ENCODE measurements at regions not wholly inside any gene's neighbourhood (a gene's known extent, or its start where the extent isn't known, plus 50 kb on each side); places are given as distances from the start of the nearest gene placed in this dataset.

GRCh38 chr2:39546409-39546808 lies 109.3 kb upstream of the MAP4K3 start:
- H4K91ac ChIP-seq (ENCODE audit: low read length): no peak overlapping the region
- no peak overlapping the region for H3K18ac ChIP-seq (ENCODE audit: low read depth in 1 of 2, low read length in 2 of 2)
- H2BK5ac ChIP-seq (ENCODE audit: low read depth, low read length, poor library complexity, severe bottlenecking): no peak overlapping the region
- H3K79me1 ChIP-seq (replicated peaks; ENCODE audit: low read length, poor library complexity, severe bottlenecking): no peaks in the 10 kb centered on the region
- H3K9ac ChIP-seq (ENCODE audit: low read length): no peak overlapping the region
- no peaks in the 10 kb centered on the region for H3K27me3 ChIP-seq (ENCODE audit: control insufficient read depth in 1 of 2, insufficient read depth in 1 of 2, low read length in 2 of 2)
- no peak overlapping the region for H4K8ac ChIP-seq (ENCODE audit: low read length)
- no peak overlapping the region for H2BK120ac ChIP-seq (ENCODE audit: low read depth, low read length)
- no peak overlapping the region for H2AFZ ChIP-seq (ENCODE audit: low read depth, low read length)
- no peak overlapping the region for H3K4ac ChIP-seq (ENCODE audit: low read depth in 1 of 2, low read length in 2 of 2)
- no peak overlapping the region for H3K27ac ChIP-seq (ENCODE audit: low read length, poor library complexity, severe bottlenecking)
- no peak overlapping the region for H2AK5ac ChIP-seq (ENCODE audit: low read length, severe bottlenecking)
- H3K23ac ChIP-seq (ENCODE audit: low read length in 2 of 2): no peak overlapping the region
- no peak overlapping the region for H2BK15ac ChIP-seq (ENCODE audit: low read depth, poor library complexity, severe bottlenecking)
- no peak for DNase-seq
- H3K36me3 ChIP-seq (ENCODE audit: control insufficient read depth in 1 of 2, insufficient read depth in 2 of 2, low read depth in 1 of 2, low read length in 2 of 2): no peaks in the 10 kb centered on the region
- peaks cover 2% of the 10 kb centered on the region for H3K4me1 ChIP-seq (ENCODE audit: control insufficient read depth, insufficient read depth, low read depth, low read length)
- H3K4me3 ChIP-seq (ENCODE audit: insufficient read depth in 1 of 2, low read depth in 1 of 2, low read length in 2 of 2): no peak overlapping the region
- H3K4me2 ChIP-seq (ENCODE audit: low read length, poor library complexity, severe bottlenecking): no peak overlapping the region
- no peak overlapping the region for H3K14ac ChIP-seq (ENCODE audit: low read length in 2 of 2)
- H3K9me3 ChIP-seq (ENCODE audit: control insufficient read depth, low read length): peaks cover 15% of the 10 kb centered on the region
- H2BK12ac ChIP-seq (ENCODE audit: low read length in 2 of 2): no peak overlapping the region
- 100% methylated on average over 1 of the region's 4 CpGs for whole genome bisulfite sequencing

- H3K36me3 ChIP-seq (ENCODE audit: control insufficient read depth in 1 of 2, insufficient read depth in 2 of 2, low read depth in 1 of 2, low read length in 2 of 2): no peaks in the 10 kb centered on the region
- H2AK5ac ChIP-seq (ENCODE audit: low read length, severe bottlenecking): no peak overlapping the region
- H2BK5ac ChIP-seq (ENCODE audit: low read depth, low read length, poor library complexity, severe bottlenecking): no peak overlapping the region
- no peak overlapping the region for H3K14ac ChIP-seq (ENCODE audit: low read length in 2 of 2)
- H2BK15ac ChIP-seq (ENCODE audit: low read depth, poor library complexity, severe bottlenecking): no peak overlapping the region
- no peak overlapping the region for H3K18ac ChIP-seq (ENCODE audit: low read depth in 1 of 2, low read length in 2 of 2)
- H2BK120ac ChIP-seq (ENCODE audit: low read depth, low read length): no peak overlapping the region
- WGBS: no CpG with 5 or more reads among the region's 1 CpG
- H3K79me1 ChIP-seq (replicated peaks; ENCODE audit: low read length, poor library complexity, severe bottlenecking): no peaks in the 10 kb centered on the region
- H4K91ac ChIP-seq (ENCODE audit: low read length): no peak overlapping the region
- no peak overlapping the region for H2AFZ ChIP-seq (ENCODE audit: low read depth, low read length)
- DNase-seq: peak; percentile 52
- H3K9me3 ChIP-seq (ENCODE audit: control insufficient read depth, low read length): peaks cover 15% of the 10 kb centered on the region
- H3K9ac ChIP-seq (ENCODE audit: low read length): no peak overlapping the region
- no peak overlapping the region for H3K4me2 ChIP-seq (ENCODE audit: low read length, poor library complexity, severe bottlenecking)
- no peak overlapping the region for H3K4me3 ChIP-seq (ENCODE audit: insufficient read depth in 1 of 2, low read depth in 1 of 2, low read length in 2 of 2)
- H2BK12ac ChIP-seq (ENCODE audit: low read length in 2 of 2): peak overlapping the region in 1 of 2 experiments; percentile 77
- H3K4me1 ChIP-seq (ENCODE audit: control insufficient read depth, insufficient read depth, low read depth, low read length): peaks cover 2% of the 10 kb centered on the region
- H4K8ac ChIP-seq (ENCODE audit: low read length): no peak overlapping the region
- no peak overlapping the region for H3K27ac ChIP-seq (ENCODE audit: low read length, poor library complexity, severe bottlenecking)
- H3K23ac ChIP-seq (ENCODE audit: low read length in 2 of 2): no peak overlapping the region
- no peak overlapping the region for H3K4ac ChIP-seq (ENCODE audit: low read depth in 1 of 2, low read length in 2 of 2)
- no peaks in the 10 kb centered on the region for H3K27me3 ChIP-seq (ENCODE audit: control insufficient read depth in 1 of 2, insufficient read depth in 1 of 2, low read length in 2 of 2)
Measured at GRCh38 chr2:39546937-39547336, 109.9 kb upstream of the MAP4K3 start.

GRCh38 chr2:39547811-39548719 lies 111.0 kb upstream of the MAP4K3 start:
- Histone ChIP-seq H3K4me3 (ENCODE audit: insufficient read depth in 1 of 2, low read depth in 1 of 2, low read length in 2 of 2) (no peak overlapping the region), H3K79me1 (replicated peaks; ENCODE audit: low read length, poor library complexity, severe bottlenecking) (no peaks in the 10 kb centered on the region), H4K91ac (ENCODE audit: low read length) (no peak overlapping the region), H2AFZ (ENCODE audit: low read depth, low read length) (no peak overlapping the region), H3K4ac (ENCODE audit: low read depth in 1 of 2, low read length in 2 of 2) (no peak overlapping the region), H3K27ac (ENCODE audit: low read length, poor library complexity, severe bottlenecking) (peak overlapping the region; percentile 16), H3K4me2 (ENCODE audit: low read length, poor library complexity, severe bottlenecking) (no peak overlapping the region), H2AK5ac (ENCODE audit: low read length, severe bottlenecking) (no peak overlapping the region), H2BK5ac (ENCODE audit: low read depth, low read length, poor library complexity, severe bottlenecking) (no peak overlapping the region), H3K9me3 (ENCODE audit: control insufficient read depth, low read length) (peaks cover 15% of the 10 kb centered on the region), H3K36me3 (ENCODE audit: control insufficient read depth in 1 of 2, insufficient read depth in 2 of 2, low read depth in 1 of 2, low read length in 2 of 2) (no peaks in the 10 kb centered on the region), H3K9ac (ENCODE audit: low read length) (no peak overlapping the region), H3K4me1 (ENCODE audit: control insufficient read depth, insufficient read depth, low read depth, low read length) (peaks cover 2% of the 10 kb centered on the region), H2BK12ac (ENCODE audit: low read length in 2 of 2) (no peak overlapping the region), H3K23ac (ENCODE audit: low read length in 2 of 2) (no peak overlapping the region), H3K18ac (ENCODE audit: low read depth in 1 of 2, low read length in 2 of 2) (peak overlapping the region in 1 of 2 experiments; percentile 21), H3K27me3 (ENCODE audit: control insufficient read depth in 1 of 2, insufficient read depth in 1 of 2, low read length in 2 of 2) (no peaks in the 10 kb centered on the region), H2BK15ac (ENCODE audit: low read depth, poor library complexity, severe bottlenecking) (no peak overlapping the region), H2BK120ac (ENCODE audit: low read depth, low read length) (no peak overlapping the region), H3K14ac (ENCODE audit: low read length in 2 of 2) (no peak overlapping the region), H4K8ac (ENCODE audit: low read length) (no peak overlapping the region)
- DNase-seq: peak; percentile 70
- WGBS: 48% methylated on average over 8 of the region's 9 CpGs

- H3K9me3 ChIP-seq (ENCODE audit: control insufficient read depth, low read length): peaks cover 15% of the 10 kb centered on the region
- H3K4me2 ChIP-seq (ENCODE audit: low read length, poor library complexity, severe bottlenecking): no peak overlapping the region
- no peak overlapping the region for H2AK5ac ChIP-seq (ENCODE audit: low read length, severe bottlenecking)
- H3K14ac ChIP-seq (ENCODE audit: low read length in 2 of 2): no peak overlapping the region
- H2BK12ac ChIP-seq (ENCODE audit: low read length in 2 of 2): no peak overlapping the region
- no peak overlapping the region for H2AFZ ChIP-seq (ENCODE audit: low read depth, low read length)
- H2BK5ac ChIP-seq (ENCODE audit: low read depth, low read length, poor library complexity, severe bottlenecking): no peak overlapping the region
- no peak for DNase-seq
- H2BK120ac ChIP-seq (ENCODE audit: low read depth, low read length): no peak overlapping the region
- H3K36me3 ChIP-seq (ENCODE audit: control insufficient read depth in 1 of 2, insufficient read depth in 2 of 2, low read depth in 1 of 2, low read length in 2 of 2): no peaks in the 10 kb centered on the region
- no peaks in the 10 kb centered on the region for H3K79me1 ChIP-seq (replicated peaks; ENCODE audit: low read length, poor library complexity, severe bottlenecking)
- no peak overlapping the region for H4K91ac ChIP-seq (ENCODE audit: low read length)
- no peak overlapping the region for H3K4me3 ChIP-seq (ENCODE audit: insufficient read depth in 1 of 2, low read depth in 1 of 2, low read length in 2 of 2)
- no peak overlapping the region for H4K8ac ChIP-seq (ENCODE audit: low read length)
- no peak overlapping the region for H3K18ac ChIP-seq (ENCODE audit: low read depth in 1 of 2, low read length in 2 of 2)
- no peak overlapping the region for H3K4ac ChIP-seq (ENCODE audit: low read depth in 1 of 2, low read length in 2 of 2)
- H3K9ac ChIP-seq (ENCODE audit: low read length): no peak overlapping the region
- 100% methylated on average over 1 of the region's 1 CpG for WGBS
- H3K4me1 ChIP-seq (ENCODE audit: control insufficient read depth, insufficient read depth, low read depth, low read length): peaks cover 2% of the 10 kb centered on the region
- H3K23ac ChIP-seq (ENCODE audit: low read length in 2 of 2): no peak overlapping the region
- no peak overlapping the region for H3K27ac ChIP-seq (ENCODE audit: low read length, poor library complexity, severe bottlenecking)
- H3K27me3 ChIP-seq (ENCODE audit: control insufficient read depth in 1 of 2, insufficient read depth in 1 of 2, low read length in 2 of 2): no peaks in the 10 kb centered on the region
- no peak overlapping the region for H2BK15ac ChIP-seq (ENCODE audit: low read depth, poor library complexity, severe bottlenecking)
Measured at GRCh38 chr2:39549000-39549399, 111.9 kb upstream of the MAP4K3 start.

Measured in mesenchymal stem cell (in vitro differentiated cells and primary cell).